Choroid plexus epithelial cell (primary cell): ENCODE measurements at regions not wholly inside any gene's neighbourhood (a gene's known extent, or its start where the extent isn't known, plus 50 kb on each side); places are given as distances from the start of the nearest gene placed in this dataset.

Experiments
- DNase-seq: peaks from one replicate; pipeline ENCODE4 v3.0.0-alpha.2; 2010; ENCODE audit warnings: low read depth
- H3K4me3 ChIP-seq: 2 replicates; pipeline ENCODE4 v1.5.1; 2011; ENCODE audit warnings: low read depth, mild to moderate bottlenecking, control low read depth, low read length, moderate library complexity
- TF ChIP-seq, protein P1 (sequence below): conservative IDR thresholded peaks from 2 replicates; pipeline ENCODE4 v1.5.1; 2011; ENCODE audit warnings: low read depth, mild to moderate bottlenecking, control low read depth, inconsistent platforms, low read length, moderate library complexity

DNA sequence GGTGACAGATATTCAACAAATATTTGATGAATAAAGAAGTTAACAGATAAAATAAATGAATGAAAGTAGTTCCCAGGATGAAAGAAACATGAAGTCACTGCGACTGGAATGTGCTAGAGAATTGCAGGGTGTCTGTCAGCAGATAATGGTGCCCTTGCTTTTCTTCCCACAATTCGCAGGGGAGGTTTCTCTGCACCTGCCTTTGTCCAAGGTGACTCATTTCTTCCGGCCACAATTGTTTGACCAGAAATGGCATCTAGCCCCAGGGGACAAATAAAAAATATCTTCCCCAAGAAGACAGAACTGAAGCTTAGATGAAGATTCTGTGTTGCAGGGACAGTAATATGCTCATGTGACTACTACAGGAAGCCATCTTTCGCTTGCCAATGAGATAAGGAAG is 316.1 kb upstream of the TBX3 start:
- DNase-seq = peak; percentile 57
- no peak overlapping the region for H3K4me3 ChIP-seq
- TF ChIP-seq, protein P1, sequence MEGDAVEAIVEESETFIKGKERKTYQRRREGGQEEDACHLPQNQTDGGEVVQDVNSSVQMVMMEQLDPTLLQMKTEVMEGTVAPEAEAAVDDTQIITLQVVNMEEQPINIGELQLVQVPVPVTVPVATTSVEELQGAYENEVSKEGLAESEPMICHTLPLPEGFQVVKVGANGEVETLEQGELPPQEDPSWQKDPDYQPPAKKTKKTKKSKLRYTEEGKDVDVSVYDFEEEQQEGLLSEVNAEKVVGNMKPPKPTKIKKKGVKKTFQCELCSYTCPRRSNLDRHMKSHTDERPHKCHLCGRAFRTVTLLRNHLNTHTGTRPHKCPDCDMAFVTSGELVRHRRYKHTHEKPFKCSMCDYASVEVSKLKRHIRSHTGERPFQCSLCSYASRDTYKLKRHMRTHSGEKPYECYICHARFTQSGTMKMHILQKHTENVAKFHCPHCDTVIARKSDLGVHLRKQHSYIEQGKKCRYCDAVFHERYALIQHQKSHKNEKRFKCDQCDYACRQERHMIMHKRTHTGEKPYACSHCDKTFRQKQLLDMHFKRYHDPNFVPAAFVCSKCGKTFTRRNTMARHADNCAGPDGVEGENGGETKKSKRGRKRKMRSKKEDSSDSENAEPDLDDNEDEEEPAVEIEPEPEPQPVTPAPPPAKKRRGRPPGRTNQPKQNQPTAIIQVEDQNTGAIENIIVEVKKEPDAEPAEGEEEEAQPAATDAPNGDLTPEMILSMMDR = no peak

DNA sequence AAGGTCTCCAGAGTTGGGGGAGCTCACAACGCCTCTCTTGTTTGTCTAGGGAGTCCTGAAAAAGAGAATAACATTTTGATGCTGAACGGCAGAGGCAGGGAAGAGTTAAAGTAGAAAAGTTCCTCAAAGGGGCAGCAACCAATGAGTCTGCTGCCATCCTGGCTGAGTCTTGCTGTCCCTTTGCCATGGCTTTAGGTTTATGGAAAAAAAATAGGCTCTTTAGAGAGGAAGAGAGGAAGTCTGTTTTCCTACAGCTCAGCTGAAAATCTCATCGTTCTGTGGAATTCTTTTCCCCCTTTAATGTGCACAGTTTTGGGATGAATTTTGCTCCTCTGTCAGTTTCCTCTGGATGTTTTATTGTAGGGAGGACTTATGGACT is 314.8 kb upstream of the TBX3 start:
- DNase-seq = no peak
- TF ChIP-seq, protein P1 = no peak
- H3K4me3 ChIP-seq = no peak overlapping the region

DNA sequence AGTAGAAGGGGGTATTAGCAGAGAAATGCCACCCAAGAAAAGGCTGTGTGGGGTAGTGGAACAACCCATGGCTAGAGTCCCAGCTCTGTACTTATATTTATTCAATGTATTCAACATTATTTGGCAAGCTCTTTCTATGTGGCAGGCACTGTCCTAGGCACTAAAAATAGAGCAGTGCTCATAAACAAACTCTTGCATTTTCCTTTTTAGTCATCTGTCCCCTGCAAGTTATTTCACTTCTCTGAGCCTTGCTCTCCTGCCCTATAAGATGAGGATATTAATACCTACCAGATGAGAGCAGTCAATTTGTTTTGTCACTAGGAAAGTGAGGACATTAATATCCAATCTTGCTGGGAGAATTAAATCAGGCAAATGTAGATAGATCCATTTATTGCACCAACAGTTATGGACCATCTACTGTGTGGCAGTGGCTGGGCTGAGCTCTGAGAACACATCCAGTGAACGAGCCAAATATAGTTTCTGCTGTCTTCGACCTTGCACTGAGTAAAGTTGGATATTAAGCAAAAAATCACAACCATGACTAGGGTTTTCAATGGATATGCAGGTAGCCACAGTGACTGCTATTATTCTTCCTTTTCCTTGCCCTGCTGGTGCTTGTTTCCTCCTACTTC is 314.3 kb upstream of the TBX3 start:
- TF ChIP-seq, protein P1 = no peak
- no peak overlapping the region for H3K4me3 ChIP-seq
- no peak for DNase-seq

DNA sequence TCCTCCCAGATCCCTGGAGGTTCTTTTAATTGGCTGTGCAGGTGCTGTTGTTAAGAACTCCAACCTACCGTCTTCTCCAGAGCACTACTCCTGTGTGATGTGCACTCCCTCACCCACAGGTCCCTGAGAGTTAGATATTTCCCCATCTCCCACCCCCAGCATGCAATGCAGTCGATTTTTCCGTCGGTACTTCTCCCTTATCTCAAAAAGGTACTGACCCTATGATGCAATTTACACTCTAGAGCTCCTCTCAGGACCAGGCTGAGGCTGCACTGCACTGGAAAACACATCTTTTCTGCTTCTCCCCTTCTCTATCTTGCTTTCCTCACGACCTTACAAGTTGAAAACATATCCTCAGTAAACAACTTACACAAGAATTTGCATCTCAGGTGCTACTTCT is 312.4 kb upstream of the TBX3 start:
- TF ChIP-seq, protein P1 = no peak
- no peak for DNase-seq
- no peak overlapping the region for H3K4me3 ChIP-seq

DNA sequence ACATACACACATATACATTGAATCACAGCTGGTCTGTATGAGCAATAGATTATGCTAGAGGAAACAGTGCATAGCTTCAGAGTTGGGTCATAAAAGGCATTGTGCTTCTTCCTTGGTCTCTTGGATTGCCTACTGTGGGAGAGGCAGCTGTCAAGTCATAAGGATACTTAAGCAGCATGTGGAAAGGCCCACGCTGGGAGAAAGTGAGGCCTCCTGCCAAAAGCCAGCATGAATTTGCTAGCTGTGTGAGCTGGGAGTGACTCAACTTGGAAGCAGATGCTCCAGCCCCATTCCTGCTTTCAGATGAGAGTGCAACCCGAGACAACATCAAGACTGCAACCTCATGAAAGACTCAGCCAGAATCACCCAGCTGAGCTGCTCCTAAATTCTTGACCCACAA is 311.9 kb upstream of the TBX3 start:
- peak; percentile 75 for DNase-seq
- TF ChIP-seq, protein P1 = no peak
- no peak overlapping the region for H3K4me3 ChIP-seq

DNA sequence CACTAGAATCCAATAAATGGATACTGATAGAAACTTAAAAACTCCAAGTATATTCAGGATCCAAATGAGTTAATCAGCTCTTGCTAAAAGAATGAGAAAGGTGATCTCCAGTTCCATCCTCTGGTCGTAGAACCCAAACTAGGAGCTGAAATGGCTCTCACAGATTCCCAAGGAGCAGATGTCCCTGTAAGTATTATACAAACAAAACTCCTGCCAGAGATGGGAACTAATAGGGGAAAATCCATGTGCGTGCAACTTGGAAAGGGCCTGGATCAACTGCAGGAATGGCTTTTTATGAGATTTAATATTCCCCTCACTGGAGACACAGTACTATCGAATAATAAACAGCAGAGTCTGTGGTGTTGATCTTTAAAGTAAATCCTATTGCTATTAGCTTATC is 309.2 kb upstream of the TBX3 start:
- TF ChIP-seq, protein P1 = no peak
- DNase-seq = no peak
- no peak overlapping the region for H3K4me3 ChIP-seq

DNA sequence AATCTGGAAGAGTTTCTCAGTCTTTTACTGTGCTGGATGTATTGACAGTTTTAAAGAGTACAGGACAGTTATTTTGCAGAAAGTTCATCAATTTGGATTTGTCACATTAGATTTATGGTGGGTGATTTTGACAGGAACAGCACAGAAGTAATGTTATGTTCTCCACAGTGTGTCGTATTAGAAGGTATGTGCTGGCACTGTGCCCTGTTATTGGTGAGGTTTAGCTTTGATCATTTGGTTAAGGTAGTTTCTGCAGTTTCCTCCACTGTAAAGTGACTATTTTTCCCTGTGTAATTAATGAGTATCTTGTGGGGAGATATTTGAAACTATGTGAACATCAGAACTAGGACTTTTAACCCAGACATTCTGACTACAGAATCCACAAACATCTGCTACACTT is 308.5 kb upstream of the TBX3 start:
- TF ChIP-seq, protein P1 = no peak

More for the DNA sequence above, 308.5 kb upstream of the TBX3 start:
- H3K4me3 ChIP-seq = no peak overlapping the region
- DNase-seq = no peak
